CD4-positive, alpha-beta T cell treated with Interleukin-4 for 4 hours (primary cell): ENCODE measurements at regions not wholly inside any gene's neighbourhood (a gene's known extent, or its start where the extent isn't known, plus 50 kb on each side); places are given as distances from the start of the nearest gene placed in this dataset.

Experiments used
- DNase-seq: peaks from one replicate; pipeline ENCODE4 v3.0.0-alpha.2; 2020

DNA sequence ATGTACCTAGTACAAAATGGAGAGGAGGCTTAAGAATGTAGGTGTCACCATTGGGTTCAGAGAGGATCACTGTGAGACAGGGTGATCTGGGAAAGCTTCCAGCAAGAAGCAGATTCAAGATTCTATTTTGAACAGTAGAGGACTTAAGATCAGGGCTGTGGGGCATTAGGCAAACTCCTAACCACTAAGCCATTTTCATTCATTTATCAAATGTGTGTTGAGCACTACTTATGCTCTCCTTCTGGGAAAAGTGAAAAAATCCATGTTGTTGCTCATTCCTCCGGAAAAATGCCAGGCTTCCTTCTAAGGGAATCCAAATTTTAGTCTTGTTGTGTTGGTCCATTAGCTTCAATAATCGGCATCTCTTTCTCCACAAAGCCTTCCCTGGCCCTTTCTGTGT is 163.4 kb downstream of the NUAK1 start:
- DNase-seq = no peak

DNA sequence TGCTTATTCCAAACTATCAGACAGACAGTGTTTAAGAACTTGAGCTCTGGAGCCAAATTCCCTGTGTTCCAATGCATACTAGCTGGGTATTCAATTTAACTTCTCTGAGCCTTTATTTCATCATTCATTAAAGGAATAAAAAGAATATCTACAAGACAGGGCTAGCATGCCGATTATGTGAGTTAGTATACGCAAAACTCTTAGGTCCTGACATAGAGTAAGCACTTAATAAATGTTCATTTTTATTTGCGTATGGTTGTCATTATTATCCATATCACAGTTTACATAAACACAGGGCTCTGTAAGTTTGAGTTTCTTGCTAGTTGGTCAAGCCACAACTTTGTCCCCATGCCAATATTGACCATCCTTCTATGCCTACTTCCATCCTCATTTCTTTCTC is 161.5 kb downstream of the NUAK1 start:
- no peak for DNase-seq

DNA sequence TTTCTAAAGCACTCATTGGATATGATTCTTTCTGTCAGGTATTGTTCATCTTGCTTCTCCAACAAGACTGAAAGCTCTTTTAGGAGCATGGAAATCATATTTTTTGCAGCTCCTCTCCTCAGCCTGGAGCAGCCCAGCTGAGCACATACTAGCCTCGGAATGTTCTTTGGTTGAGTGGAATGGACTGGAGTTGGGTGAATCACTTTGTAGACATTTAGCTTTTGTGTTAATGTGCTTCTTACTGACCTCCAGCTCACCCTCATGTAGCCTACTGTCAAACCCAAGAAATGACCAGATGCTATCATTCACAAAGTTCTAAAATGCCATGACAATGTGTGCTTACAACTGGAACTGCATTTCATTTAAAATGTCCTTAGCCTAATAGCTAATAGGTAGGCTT is 161.1 kb downstream of the NUAK1 start:
- DNase-seq = no peak

DNA sequence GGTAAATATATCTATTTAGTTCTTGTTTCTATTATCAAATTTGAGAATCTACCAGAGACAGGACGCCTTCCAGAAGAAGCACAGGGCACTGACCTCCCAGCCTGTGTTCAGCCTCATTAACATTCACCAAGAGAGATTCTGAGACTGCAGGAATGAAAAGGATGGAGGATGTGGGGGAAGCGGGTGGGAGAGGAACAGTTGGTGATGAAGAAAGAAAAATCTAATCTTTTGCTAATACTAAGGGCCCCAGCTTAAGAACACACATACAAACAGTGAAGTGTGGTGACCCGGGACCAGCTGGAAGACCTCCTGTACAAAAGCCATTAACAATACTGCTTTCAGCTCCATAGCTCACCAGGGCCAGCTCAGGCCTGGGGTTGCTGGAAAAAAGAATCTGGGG is 160.5 kb downstream of the NUAK1 start:
- no peak for DNase-seq

DNA sequence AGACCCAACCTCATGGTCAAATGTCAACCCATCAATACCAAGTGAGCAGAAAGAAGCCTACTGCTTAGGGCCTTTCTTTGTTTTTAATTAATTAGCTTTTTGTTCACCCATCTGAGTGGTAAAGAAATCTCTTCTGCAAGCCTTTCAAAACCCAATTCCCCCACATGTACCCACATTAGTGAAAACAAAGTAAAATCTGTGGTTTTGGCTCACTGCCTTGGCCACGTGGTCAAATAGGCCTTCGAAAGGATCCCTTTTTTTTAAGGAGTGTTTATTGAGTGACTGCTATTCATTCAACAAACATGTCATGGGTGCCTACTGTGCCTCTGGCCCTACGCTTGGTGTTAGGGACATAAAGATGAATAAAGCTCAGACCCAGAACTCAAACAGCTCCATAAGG is 160.1 kb downstream of the NUAK1 start:
- DNase-seq = no peak

DNA sequence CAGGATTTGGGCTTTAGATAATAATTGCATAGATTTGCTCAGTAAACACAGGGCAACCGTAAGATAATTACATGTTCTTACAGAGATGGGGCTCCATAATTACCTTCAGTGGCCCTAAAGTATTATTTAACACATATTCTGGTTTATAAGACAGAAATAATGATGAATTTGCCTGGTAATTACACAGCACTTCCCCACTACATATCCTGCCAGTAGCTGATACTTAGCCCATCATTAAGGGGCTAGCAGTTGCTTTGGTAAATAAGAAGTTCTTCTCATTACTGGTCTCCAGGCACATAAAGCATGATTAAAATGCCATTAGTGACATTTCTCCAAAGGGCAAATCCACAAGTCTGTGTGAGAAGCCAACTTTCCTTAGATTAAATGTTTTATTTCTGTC is 158.7 kb downstream of the NUAK1 start:
- no peak for DNase-seq

DNA sequence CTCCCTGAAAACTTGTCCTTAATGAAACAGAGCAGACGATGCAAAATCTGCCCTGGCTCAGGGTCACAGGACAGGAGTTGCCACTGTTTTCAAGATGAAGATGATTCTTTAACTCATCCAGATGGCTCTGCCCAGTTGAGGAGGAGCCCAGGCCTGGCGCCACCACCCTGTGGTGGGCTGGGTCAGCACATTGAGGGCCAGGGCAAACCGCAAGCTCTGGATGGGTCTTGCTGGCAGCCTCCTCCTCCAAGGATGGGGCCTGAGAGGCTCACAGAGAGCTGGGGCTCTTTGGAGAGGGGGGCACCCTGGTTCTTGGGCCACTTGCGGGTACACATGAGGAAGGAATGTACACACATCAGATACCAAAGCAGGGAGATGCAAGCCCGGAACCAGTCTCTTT is 158.2 kb downstream of the NUAK1 start:
- DNase-seq = no peak

DNA sequence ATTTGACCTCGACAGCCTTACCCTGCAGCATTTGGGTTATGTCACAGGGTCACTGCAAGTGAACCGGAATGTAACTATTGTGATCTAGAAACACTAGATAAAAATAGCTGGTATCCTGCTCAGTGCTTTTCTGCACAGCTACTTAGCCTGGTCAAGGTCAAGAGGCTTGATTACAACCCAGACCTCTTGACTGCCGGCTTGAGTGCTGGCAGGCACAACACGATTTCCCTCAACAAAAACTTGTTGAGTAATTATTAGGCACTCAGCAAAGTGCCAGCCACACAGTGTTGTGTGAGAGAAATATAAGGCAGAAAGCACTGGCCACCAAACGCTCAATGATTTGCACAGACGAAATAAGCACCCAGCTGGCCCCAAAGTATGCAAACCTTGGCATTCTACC is 156.7 kb downstream of the NUAK1 start:
- no peak for DNase-seq

DNA sequence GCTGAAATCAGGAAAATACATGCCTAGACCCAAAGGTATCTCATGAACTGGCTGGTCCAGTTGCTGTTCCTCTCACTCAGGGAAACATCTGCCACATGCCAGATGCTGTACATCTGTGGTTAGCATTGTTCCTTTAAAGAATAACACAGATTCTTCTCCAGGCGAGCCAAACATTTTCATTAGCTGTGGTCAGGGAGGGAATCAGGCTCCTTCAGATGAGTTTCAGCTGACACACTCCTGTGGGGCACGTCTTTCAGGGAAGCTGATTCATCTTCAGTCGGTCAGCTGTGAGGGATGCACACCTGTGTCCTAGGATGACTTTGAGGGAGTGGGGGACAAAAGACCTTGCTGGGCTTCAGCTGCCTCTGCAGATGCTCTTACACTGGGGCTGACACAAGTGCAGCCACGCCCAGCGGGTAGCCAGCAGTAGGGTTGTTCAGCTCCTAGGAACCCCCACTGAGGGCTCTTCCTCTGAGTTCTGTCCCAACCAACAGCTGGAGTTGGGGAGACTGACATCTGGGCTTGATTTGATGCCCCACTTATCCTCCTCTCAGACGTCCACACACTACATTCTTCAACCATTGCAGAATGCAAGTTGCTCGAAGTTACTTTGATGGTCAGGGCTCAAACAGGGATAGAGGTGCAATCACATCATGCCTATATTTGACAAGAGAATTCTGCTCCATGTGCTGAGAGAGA is 155.0 kb downstream of the NUAK1 start:
- DNase-seq = no peak

DNA sequence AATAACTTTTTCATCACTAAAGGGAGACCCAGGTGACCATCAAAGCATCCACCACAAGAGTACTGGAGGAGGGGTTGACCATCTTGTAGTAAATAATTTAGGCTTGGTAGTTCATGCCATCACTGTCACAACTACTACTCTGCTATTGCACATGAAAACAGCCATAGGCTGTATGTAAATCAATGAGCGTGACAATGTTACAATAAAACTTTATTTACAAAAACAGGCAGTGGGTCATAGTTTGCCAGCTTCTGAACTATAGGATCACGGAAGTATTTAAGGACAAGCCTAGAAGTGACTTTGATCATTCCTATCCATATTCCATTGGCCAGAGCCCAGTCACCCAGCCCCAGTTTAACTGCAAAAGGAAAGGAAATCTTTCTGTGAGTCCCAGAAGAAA is 153.4 kb downstream of the NUAK1 start:
- no peak for DNase-seq

DNA sequence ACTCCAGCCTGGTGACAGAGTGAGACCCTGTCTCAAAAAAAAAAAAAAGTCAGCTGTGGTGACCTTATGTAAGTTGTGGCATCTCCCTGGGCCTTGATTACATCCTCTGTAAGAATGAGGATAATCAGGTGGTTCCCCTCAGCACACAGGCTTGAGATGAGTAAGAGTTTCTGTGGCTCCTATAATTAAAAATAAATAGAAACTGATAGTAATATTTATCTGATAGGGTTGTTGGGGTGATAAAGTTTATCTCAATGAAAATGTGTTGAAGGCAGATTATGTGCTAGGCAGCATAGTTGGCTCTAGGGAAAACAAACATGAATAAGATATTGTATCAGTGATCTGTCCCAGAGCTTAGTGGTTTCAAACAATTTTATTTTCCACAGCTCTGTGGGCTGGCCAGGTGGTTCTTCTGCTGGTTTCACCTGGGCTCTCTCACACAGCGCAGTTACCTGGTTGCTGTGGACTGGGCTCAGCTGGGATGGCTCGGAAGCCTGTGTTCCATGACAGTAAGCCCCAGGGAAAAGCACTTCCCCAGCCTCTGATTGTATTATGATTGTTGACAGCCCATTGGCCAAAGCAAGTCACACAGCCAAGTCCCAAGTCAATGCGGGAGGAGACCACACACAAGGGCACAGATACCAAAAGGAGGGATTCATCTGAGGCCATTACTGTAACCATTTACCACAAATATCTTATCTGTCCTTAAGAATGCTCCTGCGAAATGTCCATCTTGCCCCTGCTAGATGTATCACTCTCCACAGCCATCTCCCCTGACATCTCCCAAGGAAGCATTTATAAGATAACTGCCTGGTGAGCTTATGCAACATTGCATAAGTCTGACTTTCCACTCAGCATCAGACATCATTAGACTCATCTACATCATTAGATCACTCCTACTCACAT is 151.7 kb downstream of the NUAK1 start:
- DNase-seq = no peak

DNA sequence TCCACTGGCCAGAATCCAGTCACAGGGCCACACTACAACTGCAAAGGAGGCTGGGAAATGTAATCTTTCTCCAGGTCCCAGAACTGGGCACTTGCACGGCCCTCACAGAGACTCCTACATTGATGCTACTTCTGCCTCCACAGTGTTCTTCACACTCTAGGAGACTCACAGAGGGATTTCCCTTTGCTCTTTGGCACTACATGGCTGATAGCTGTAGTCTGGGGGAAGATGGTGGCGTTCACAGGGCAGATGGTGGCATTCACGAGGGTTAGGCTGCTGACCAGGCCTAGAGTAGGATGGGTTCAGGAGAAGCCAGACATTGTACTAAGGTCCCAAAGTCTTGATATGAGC is 151.1 kb downstream of the NUAK1 start:
- no peak for DNase-seq

DNA sequence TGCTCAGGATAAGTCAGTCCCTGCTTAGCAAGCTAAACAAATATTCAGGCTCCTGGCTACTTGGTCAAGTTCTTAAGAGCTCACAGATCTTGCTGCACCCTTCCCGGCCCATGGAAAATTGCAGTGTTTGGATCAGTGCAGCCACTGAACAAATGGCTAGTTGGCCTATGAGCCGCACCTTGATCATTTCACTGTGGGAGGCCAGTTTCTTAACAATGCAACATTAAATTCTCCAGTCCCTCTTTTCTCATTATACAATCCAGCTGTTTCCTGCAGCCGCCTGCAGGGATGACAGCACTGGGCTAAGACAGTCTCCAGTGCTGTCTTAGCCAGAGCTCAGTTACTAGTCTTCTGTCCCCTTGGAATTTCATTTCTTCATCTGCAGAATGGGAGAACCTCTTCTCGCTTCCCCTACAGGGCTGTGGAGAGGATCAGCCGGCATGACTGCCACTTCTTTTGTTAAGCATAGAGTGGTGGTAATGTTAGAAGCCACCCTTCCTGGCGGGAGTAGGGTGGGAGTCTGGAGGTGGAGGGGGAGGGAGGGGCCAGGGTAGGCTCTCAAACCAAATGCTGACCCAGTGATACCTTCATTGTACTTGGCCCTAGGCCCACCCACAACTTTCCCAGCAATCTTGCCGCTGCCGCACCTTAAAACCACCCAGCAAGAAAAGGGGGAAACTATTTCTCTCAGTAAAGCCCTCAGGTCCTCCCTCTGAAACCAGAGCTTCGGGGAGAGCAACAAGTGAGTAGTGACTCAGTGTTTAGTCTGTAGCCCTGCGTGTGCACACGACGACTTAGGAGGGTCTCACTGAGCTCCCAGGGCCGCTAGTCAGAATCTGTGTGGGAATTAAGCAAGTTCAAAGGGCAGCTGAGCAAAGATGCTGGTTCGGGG is 145.7 kb downstream of the NUAK1 start:
- DNase-seq = no peak

DNA sequence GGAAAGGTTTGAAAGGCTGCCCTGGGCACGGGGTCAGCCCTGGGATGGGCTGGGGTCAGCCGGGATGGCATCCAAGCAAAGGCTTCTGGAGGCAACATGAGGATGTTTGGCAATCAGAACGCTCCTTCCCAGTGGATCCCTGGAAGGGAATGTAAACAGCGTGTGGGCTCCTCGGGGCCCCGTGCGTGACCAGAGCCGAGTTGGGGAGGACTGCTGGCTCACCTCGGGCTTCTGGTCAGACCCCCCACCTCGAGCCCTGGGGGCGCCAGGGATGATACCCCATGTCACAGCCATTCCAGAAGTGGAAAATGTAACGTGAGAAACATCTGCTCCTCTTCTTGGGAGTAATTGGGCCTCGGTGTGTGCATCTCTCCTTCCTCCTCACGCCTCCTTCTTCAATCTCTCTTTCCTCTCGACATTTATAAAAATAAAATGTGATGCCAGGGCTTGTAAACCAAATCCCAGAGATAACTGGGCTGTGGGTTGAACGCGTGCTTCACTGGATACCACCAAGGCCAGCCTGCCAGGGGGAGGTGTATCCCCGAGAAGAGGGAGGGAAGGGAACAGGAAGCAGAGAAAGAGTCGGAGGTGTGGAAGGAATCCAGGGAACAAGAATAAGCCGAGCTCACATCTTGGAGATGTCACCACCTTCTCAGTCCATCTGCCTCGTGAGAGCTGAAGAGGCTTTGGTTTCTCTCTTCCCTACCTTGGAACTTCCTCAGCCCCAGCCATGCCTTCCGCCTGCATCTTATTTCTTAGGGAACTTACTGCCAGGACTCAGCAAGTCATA is 144.8 kb downstream of the NUAK1 start:
- no peak for DNase-seq

DNA sequence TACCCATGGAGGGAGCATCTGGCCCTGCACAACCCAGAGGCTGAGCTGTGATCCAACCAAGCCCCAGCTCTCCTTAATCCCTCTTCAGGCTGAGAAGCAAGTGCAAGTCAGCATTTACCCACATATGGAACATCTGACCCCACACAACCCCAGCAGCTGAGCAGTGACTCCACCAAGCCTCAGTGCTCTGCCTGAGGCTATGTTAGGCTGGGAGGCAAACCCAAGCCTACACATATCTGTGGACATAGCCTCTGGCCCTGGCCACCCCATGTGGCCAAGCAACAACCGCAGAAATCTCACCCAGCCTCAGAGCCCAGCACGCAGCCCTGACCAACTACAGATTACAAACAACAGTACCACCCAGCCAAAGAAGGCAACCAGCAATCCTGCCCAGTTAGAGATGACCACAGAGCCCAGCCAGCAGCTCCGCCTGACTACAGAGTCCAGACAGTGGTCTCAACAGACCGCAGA is 142.8 kb downstream of the NUAK1 start:
- DNase-seq = no peak

DNA sequence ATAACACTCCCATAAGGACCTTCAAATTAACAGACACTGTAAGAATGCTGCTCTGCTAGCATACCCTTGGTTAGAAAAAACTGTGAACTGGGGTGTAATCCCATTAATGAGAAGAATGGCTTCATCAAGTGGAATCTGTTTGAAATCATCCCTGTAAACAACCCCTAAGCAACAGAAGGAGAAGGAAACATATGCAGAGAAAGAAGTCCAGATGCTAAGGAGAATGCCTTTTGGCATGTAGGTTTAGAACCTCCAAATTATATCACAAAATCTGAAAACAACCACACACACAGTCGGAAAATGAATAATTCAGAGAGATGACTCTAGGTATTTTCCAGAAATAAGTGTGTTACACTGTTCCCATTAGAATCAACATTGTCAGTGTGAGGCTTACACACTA is 140.2 kb downstream of the NUAK1 start:
- DNase-seq = no peak

DNA sequence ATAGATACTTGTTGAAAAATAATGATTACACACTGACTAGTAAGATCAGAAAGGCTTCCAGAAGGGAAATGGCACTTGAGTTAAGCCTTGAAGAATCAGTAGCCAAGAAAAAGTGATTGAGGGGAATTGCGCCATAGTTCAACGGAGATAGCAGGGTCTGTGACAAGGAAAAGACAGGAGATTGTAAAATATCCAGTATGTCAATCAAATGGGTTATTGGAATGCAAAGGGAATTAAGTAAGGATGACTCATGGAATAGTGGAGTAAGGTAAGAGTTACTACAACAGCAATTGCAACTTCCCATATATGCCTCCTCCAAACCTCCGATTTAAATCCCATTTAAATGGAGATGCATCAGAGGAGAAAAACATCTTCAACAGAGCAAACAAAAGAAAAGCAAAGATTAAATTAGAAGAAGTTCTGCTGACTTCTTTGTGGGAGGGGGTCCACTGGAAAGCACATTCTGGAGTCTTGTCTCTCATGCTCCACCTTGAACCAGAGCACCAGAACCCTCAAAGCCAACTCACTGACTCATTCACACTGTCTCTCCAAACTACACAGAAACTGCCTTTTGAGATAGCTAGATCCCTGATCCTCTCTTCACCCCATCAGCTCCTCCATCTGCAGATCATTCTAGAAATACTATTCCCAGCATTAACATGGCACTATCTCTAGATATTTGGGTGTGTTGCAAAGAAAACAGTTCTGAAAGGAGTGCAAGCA is 138.2 kb downstream of the NUAK1 start:
- DNase-seq = no peak

DNA sequence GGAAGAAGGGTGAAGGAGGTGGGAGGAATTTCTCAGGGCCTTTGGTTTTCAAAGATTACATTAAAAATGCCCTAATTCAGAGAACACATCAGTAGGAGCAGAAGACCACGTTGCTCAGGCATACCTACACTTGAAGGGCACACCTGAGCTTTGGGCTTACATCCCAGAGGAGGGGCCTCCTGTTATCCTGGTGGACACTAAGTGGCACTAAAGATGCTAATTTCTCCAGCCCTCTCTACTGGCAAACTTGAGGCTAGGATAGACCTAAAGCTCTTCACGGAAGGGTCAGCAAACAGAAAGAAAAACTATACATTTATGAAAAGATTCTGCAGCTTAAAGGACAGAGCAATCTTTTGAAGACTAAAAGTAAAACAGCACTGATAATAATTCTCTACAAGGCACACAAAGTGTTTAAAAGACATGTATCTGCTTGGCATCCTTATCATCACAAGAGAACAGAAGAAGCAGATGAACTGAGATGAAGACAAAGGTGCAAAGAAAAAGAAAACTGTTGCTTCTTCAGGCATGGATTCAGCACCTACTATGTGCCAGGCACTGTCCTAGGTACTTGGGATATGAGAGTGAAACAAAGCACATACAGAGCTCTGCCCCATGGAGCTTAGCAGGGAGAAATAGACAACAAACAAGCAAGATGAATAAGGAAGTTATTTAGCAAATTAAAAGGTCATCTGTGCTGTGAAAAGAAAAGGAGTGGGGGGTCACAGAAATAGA is 137.5 kb downstream of the NUAK1 start:
- DNase-seq = no peak

DNA sequence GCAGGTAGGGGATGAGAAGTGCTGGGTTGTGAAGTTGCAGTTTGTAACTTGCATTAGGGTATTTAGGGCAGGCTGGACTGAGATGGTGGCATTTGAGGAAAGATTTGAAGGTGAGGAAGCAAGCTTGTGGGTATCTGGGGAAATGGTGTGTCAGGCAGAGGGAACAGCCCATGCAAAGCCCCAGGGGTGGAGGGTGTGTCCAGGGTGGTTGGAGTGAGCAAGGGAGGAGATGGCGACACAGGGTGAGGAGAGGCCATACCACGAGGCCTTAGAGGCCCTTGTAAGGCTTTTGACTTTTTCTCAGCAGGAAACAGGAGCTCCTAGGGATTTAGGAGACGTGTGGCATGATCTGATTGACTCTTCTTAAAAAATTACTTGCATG is 136.9 kb downstream of the NUAK1 start:
- no peak for DNase-seq

DNA sequence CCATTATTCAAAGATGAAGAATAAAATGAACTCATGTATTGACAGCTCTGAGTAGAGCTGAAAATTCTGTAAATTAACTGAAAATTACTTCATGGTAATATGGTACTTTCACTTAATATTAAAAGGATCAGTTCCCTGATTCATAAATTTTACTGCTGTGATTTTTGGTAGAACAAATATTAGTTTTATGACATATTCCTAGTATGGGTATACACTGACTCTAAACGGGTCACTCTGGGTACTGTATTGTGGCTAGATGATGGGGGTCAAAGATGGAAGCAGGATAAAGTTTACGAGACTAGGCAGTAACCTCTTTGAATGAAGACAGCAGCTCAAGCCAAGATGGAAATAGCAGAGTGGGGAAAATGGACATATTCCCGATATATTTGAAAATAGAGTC is 135.5 kb downstream of the NUAK1 start:
- DNase-seq = no peak

DNA sequence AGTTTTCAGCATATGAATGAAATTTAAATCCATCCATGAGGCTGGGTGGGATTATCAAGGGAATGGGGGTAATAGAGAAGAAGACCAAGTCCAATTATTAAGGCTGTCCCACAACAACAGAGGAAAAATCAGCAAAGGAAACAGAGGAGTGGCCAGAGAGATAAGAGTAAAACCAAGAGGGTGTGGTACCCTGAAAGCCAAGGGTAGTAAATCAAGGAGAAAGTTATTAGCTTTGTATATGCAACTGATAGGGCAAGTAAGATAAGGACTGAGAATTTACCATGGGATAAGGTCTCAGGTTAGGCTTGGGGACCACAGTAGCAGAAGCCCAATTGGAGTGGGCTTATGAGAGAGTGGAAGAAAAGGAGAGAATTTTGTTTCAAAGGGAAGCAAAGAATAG is 134.5 kb downstream of the NUAK1 start:
- DNase-seq = no peak
